GM21786 (cell line): ENCODE measurements at regions not wholly inside any gene's neighbourhood (a gene's known extent, or its start where the extent isn't known, plus 50 kb on each side); places are given as distances from the start of the nearest gene placed in this dataset.
"Not testable (repeated sequence)": the region's sequence is repeated elsewhere in the genome, so short reads cannot be mapped to it uniquely, and the experiment has no call there.

Source experiments
- ATAC-seq: cut with Tn5 transposase; IDR thresholded peaks from one replicate; pipeline ENCODE4 v1.9.1; 2021; ENCODE audit not compliant: unreplicated experiment

DNA sequence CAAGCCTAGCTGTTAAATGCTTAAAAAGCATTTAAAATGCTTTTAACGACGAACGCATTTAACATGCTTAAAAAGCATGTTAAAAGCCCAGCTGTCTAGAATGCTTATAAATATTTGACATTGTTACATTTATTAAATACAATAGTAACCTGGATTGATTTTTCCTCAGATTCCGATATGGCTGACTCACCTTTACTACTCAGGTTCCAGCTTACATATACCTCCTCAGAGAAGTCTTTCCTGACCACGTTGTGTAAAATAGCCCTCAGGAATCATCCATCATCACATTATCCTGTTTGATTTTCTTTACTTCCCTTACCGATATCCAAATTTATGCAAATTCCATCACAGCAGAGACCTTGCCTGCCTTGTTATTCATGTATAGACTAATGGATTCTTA is 51.4 kb downstream of the SLC41A2 start:
- no peak for ATAC-seq

DNA sequence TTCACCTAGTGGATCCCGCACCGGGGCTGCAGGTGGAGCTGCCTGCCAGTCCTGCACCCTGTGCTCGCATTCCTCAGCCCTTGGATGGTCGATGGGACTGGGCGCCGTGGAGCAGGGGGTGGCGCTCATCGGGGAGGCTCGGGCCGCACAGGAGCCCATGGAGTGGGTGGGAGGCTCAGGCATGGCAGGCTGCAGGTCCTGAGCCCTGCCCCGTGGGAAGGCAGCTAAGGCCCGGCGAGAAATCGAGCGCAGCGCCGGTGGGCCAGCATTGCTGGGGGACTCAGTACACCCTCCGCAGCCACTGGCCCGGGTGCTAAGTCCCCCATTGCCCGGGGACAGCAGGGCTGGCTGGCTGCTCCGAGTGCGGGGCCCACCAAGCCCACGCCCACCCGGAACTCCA is 52.6 kb downstream of the SLC41A2 start:
- ATAC-seq: not testable (repeated sequence)

DNA sequence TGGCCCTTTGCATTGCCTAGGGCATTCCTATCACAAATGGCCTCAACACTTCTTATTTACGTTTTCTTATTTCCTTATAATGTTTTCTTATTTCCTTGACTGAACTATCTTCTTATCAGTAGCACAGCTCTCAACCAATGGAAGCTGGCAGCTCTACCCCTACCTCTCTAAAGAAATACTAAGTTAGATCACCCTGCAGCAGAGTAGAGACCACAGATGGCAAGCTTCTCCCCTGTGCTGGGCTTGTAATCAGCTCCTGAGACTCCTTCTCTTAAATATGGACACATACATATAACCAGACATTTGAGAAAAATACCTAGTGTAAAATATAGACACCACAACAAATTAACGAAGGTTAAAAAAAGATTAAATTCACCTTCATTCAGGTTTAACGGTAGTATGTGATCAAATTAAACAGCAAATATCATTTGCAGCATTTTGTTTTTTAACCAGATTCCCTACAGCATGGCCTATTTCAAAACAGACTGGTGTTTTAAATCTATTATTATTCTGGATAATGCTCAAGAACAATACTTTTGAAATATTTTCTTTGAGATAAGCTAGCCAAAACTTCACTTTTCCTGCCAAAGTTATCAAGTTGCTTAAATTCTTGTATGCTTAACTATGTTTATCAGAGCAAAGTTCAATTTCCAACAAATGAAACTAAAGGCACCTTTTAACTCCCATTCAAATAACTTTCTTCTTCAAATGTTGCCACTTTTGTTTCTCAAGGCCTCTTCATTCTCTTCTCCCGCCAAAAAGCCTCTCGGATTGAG is 54.3 kb downstream of the SLC41A2 start:
- ATAC-seq: no peak

DNA sequence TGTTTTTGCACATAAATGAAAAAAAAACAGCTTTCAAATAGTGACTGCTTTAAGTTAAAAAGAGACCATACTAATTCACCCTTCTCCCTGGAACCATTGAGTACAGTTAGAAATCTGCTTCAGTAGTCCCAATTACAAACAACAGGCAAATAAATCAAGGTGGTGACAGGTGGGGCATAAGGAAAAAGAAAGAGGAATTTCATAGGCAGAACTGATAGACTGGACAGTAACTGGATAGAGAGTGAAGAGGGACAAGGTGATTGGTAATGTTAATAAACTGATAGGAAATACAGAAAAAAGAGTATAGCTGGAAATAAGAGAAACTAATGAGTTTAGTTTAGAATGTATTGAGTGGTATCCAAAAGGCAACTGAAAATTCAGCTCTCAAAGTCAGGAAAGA is 56.0 kb downstream of the SLC41A2 start:
- no peak for ATAC-seq

DNA sequence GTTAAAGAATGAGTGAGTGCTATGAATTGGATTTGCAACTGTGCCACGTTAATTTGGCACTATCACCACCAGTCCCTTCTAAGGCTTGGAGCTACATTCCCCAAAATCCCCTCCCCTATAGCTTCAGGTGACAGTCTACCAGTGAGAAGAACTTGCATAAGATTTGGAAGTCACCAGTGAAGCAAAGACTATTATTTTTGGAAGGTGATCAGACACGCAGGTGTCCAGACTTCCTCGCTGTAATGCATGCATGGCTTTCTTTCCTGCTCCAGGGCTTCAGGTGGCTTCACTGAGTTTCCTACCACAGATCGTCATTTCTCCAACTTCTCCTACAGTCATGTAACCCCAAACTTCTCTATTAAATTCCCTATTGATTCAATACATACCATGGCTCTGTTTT is 61.4 kb downstream of the SLC41A2 start:
- ATAC-seq: no peak

DNA sequence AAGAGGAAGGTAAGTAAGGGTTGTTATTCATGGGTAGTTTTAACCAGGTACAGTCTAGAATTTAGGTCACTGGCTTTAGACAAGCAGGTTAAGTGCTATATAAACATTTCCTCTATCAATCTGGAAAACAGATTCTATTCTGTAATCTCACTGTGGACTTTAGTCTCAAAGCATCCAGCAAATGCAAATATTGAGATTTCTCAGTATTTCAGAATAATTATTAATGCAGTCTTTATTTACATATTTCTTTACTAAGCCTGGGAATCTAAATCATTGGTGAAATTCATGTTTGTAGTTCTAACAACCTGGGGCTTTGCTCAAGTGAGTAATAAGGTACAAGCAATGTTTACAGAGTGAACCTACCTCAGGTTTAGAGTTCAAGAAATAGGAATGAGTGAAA is 61.9 kb downstream of the SLC41A2 start:
- ATAC-seq: no peak

DNA sequence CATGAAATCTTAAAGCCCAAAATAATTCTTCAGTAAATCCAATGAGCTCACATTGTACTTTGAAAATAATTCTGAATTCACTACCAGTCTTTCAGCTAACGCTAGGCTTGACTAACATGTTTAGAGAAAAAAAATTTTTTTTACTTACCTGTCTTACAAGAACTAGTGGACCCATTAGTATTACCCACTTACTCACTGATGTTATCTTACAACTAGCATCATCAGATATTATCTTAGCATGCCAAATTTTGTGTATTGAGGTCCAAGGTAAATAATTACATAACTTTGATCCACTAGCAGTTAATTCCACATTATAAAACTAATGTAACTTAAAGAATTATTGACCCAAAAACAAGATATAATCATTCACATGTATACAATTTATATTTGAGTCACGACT is 62.7 kb downstream of the SLC41A2 start:
- no peak for ATAC-seq

DNA sequence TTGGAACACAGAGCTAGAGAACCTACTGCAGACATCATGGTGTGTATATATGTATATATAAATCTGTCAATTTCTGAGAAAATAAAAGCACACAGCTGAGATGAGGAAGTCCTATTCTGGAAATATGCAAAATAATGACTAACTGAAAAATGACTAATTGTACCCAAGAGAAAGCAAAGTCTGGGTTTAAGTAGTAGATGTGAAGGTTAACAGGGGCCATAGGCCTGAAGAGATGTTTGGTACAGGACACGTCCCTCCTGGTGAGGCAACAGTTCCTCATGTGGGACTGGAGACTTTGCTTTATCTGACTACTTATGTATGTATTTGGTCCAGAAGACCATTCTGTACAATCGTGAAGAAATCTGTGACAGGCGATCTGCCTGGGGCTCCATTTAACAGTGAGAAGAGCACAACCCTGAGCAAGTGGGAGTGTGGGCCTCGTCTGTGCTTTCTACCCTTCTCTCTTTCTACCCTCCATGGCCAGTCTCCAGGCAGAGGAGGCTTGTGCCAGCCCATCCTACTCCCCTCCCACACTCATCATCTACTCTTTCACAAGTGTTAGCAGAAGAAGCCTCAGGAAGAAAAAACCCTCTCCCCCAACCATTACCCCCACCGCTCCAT is 67.5 kb downstream of the SLC41A2 start:
- no peak for ATAC-seq

DNA sequence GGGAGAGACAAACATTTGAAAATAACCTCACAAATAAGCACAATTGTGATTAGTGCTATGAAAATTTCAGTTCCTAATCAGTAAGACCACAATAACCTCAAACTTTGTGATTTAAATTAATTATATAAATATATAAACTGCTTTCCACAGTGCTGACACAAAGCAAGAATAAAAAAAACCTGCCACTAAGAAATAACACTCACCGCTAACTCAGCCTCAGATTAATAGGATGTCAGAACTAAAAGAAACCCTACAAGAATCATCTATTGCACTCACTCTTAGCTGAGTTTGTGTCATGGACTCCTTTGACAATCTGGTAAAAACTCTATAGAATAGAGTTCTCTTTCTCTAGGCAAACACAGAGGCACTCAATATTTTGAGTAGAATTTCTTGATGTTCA is 68.4 kb downstream of the SLC41A2 start:
- no peak for ATAC-seq

DNA sequence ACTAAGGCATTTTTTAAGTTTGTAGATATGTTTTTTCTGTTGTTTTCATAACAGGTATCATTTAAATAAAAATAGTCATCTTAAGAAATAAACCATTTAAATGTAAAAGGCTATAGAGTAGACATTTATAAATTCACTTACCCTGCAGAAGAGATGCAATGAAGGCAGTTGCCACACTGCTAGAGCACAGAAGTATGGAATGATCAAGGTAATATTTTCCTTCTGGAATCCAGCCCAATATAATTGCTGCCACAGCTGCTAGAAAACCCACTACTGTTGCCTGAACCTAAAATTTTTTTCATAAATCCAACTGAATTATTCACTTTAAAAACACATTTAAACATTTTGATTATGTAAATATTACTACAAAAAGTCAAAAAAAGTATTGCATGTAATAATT is 69.2 kb downstream of the SLC41A2 start:
- ATAC-seq: no peak

DNA sequence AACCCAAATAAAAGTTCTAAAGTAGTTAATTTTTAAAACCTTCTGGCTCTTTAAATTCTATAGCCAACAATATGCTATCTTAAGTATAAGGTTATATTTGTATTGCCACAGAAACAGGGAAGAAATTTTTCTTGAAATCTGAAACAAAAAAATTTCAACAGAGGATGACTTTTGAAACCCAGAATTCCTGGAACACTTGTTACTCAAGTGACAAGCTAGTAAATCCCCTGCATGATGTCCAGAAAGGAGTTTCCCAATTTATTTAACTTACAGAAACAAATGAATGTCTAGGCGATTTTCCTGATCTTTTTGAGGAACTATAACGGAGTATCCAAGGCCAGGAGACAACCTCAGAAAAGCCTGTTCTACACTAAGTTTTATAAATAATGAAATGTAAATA is 69.6 kb downstream of the SLC41A2 start:
- no peak for ATAC-seq

DNA sequence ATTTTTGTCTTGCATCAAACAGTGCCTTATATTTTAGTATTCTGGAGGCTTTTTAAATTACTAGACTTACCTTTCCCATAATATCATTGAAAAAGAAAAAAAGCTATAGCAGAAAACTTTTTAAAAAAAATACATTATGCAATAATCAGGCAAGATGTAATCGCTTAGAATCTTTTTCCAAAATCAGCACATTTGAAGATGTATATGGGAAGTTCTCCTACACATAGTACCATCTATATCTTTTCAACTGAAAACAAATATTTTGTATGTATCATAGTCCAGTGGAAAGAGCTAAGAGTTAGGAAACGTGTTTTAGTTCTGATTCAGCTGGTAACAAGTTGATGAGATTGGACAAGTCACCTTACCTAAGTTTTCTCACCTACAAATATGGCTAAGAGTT is 70.6 kb downstream of the SLC41A2 start:
- no peak for ATAC-seq

DNA sequence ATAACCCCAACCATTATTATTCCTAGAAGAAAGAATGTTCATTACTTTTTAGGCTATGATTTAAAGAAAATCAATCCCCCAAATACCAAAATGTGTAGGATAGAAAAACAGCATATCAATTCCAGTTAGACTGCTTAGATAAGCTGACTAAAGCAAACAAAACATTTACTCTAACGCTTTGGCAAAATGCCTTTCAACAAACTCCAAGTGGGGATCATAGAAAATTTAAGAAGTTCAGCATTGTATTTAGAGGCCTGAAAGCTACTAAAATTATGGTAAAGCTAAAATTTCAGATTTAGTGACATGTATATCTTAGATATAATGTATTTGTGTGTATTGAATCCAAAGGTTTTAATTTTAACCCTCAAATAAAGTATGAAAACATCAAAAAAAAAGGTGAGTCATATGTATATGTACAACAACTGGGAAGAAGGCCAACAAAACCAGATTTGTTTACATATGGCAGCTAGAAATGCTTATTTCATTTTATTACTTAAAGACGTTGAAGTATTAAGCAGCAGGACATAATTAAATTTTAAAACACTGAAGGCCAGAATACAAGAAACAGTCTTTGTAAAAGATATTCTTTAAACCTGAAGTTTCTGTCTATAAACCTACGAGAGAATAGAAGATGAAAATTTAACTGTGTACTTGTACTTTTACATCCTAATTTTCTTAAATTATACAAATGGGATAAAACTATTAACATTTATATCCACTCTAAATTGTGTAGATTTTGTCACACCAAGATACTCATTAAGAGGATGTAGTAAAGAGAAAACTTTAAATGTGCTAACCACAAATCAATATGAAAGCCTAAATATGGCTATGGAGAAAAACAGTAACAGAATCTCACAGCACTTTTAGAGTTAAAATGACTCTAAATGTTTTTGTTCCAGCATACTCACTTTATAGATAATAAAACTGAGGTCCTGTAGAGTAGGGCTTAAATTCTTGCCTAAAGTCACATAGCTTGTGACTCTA is 71.4 kb downstream of the SLC41A2 start:
- ATAC-seq: no peak

DNA sequence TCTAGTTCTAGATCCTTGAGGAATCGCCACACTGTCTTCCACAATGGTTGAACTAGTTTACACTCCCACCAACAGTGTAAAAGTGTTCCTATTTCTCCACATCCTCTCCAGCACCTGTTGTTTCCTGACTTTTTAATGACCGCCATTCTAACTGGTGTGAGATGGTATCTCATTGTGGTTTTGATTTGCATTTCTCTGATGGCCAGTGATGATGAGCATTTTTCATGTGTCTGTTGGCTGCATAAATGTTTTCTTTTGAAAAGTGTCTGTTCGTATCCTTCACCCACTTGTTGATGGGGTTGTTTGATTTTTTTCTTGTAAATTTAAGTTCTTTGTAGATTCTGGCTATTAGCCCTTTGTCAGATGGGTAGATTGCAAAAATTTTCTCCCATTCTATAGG is 79.2 kb downstream of the SLC41A2 start:
- not testable (repeated sequence) for ATAC-seq

DNA sequence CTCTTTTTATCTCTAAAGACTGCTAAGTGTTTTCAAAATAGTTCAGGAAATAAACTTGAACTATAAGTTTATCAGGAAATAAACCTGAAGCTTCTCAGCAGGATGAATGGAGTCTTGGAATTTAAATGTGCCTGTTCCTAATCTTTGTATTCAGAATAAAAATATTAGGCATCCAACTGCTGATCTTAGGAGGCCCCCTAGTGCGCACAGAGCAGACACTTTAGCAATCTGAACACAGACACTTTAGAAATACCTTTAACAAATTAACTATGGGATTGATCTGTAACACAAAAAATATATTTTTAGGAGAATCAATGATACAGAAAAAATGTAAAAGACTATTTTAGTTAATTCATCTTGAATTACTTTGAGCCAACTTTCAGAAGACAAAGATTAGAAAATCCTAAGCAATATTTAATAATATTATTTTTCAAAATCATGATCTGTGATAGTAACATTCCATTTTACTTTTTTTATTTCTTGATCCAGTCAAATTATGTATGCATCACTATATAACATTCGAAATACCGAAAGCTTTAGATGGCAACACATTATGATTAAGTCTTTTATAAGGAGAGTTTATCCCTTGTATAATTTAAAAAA is 80.9 kb downstream of the SLC41A2 start:
- no peak for ATAC-seq

DNA sequence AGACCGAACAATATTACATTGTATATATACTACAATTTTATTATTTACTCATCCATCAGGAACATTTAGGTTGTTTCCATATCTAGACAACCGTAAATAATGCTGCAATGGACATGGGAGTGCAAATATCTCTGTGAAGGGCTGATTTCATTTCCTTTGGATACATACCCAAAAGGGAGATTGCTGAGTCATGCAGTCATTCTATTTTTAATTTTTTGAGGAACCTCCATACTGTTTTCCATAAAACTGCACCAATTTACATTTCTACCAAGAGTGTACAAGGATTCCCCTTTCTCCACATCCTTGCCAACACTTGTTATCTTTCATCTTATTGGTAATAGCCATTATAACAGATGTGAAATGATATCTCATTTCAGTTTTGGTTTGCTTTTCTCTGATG is 84.7 kb downstream of the SLC41A2 start:
- ATAC-seq: no peak

DNA sequence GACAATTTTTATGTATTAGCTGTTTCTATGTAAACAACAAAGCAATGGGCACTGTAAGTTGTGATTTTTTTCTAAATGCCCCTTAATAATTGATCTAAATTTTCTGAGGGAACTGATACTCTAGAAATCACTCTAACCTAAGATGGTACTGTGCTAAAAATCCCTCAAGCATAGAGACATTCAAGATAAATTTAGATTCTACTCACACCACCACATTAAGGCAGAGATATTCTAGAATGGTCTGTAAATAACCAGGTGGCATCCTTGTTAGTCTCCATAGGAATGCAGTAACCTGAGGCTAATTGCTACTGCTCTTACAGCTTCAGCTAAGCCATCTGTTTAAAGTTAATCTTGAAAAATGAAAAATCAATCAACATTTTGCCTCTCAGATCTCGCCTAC is 87.3 kb downstream of the SLC41A2 start:
- peak; percentile 83 for ATAC-seq

DNA sequence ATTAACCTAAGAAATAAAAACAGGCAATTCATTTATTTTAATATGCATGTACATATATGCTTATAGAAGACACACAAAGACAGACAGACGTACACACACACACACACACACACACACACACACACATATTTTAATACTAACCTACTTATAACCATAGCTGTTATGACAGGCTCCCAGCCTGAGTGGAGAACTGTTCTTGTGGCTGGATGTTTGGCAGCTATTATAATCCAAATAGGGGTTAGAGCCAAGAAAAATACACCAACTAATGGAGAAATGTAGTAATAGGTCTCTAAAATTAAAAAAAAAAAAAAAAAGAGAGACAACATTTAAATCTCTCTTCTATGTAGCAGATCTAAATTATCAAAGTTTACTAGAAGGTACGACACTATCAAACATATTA is 91.8 kb downstream of the SLC41A2 start:
- no peak for ATAC-seq

DNA sequence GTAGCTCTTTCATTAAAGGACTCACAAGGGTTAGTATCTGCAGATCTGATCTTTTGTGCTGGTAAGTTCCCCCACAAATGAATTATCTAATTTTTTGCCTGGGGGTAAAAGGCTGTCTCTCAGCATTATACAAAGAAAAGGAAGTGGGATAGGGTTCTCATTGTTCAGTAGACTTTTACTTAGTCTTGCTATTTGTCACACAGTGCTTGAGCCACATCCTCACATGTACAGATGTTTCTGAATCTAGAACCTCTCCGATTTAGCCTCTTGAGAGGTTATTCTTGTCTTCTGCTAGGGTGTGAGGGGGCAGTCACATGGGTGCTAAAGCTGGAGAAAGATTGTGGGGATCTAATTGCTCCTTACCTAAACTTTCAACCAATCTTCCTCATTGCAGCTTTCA is 93.0 kb downstream of the SLC41A2 start:
- ATAC-seq: peak; percentile 85

DNA sequence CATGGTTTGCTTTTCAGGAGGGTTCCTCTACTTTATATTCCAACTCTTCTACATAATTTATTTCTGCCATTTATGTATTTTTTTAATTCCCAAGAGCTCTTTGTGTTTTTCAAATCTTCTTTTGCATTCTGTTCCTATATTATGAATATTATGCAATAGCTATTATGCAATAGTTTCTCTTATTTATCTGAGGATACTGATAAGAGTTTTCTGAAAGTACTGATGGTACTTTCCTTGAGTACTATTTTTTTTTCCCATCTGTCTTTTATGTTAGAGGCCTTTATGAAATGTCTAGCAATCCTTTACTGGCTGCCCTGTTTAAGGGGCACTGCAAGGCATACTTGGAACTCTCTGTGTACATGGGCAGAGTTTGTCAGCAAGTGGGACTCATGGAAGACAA is 93.4 kb downstream of the SLC41A2 start:
- ATAC-seq: no peak

DNA sequence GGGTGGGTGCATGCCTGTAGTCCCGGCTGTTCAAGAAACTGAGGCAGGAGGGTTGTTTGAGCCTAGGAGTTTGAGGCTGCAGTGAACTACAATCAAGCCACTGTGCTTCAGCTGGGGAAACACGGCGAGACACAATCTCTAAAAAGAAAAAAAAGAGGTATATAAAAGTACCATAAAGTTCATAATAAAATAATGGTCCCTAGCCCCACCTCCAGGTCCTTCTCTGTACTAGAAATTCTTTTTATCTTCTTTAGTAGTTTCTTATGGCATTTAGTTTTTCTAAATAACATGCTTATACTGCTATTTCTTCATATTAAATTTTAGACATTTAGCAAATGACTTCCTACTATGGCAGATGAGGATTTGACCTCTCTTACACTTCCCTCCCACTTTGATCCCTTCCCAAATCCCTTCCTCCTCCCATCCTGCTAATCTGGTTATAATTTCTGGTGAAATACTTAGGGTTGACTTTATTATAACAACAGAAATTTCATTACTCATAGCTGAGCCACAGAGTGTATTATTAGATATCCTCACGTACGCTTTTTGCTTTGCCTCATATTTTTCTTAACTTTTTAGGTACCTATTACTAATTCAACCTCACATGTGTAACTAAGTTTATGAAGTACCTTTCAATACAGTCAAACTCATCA is 94.7 kb downstream of the SLC41A2 start:
- ATAC-seq: no peak
